ENCODE measurements at regions not wholly inside any gene's neighbourhood (a gene's known extent, or its start where the extent isn't known, plus 50 kb on each side); places are given as distances from the start of the nearest gene placed in this dataset.

DNA sequence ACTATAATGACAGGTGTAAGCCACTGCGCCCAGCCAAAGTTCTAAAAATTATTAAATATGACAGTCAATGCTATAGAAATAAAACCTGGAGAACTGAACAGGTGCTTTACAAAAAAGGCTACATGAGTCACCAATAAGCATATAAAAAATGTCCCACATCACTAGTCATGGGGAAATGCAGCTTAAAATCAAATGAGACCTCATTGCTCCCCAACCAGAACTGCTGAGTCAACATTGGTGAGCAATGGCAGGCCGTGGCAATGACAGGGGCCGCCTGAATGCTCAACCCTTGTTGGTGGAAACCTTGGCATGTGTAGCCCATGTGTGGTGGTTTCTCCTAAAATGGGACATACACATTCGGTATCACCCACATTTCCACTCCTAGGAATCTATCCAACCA, 352.3 kb upstream of the KLF6 start:
- peaks cover 16% of the 10 kb centered on the region for H3K9me3 Mint-ChIP-seq
- H3K27me3 Mint-ChIP-seq: no peaks in the 10 kb centered on the region
- H3K36me3 Mint-ChIP-seq (ENCODE audit: low read depth): no peaks in the 10 kb centered on the region
- H3K4me3 Mint-ChIP-seq: no peak overlapping the region
- no peak overlapping the region for H3K27ac Mint-ChIP-seq
- ATAC-seq (replicated peaks): no peak
- H3K4me1 Mint-ChIP-seq: peaks cover 16% of the 10 kb centered on the region

GRCh38 chr10:4136121-4136520, 351.1 kb upstream of the KLF6 start:
- Mint-ChIP-seq H3K27ac (peak overlapping the region; percentile 46), H3K4me1 (peaks cover 16% of the 10 kb centered on the region), H3K4me3 (peak overlapping the region; percentile 35), H3K36me3 (ENCODE audit: low read depth) (no peaks in the 10 kb centered on the region), H3K27me3 (no peaks in the 10 kb centered on the region), H3K9me3 (peaks cover 10% of the 10 kb centered on the region)
- ATAC-seq (replicated peaks): peak; percentile 66

DNA sequence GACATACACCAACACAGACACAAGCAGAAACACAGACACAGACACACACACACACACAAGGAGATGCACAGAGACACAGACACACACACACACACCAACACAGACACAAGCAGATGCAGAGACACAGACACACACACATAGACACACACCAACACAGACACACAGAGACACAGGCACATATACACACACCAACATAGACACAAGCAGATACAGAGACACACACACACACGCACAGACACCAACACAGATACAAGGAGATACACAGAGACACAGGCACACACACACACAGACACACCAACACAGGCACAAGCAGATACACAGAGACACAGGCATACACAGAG, 347.2 kb upstream of the KLF6 start:
- H3K4me1 Mint-ChIP-seq: peaks cover 31% of the 10 kb centered on the region
- no peaks in the 10 kb centered on the region for H3K27me3 Mint-ChIP-seq
- ATAC-seq (replicated peaks): no peak
- no peak overlapping the region for H3K27ac Mint-ChIP-seq
- no peaks in the 10 kb centered on the region for H3K9me3 Mint-ChIP-seq
- H3K36me3 Mint-ChIP-seq (ENCODE audit: low read depth): no peaks in the 10 kb centered on the region
- H3K4me3 Mint-ChIP-seq: no peak overlapping the region

GRCh38 chr10:4131407-4132215, 346.6 kb upstream of the KLF6 start:
- H3K27ac Mint-ChIP-seq: no peak overlapping the region
- peak; percentile 74 for ATAC-seq (replicated peaks)
- H3K4me3 Mint-ChIP-seq: no peak overlapping the region
- H3K36me3 Mint-ChIP-seq (ENCODE audit: low read depth): no peaks in the 10 kb centered on the region
- no peaks in the 10 kb centered on the region for H3K9me3 Mint-ChIP-seq
- no peaks in the 10 kb centered on the region for H3K27me3 Mint-ChIP-seq
- peaks cover 31% of the 10 kb centered on the region for H3K4me1 Mint-ChIP-seq

DNA sequence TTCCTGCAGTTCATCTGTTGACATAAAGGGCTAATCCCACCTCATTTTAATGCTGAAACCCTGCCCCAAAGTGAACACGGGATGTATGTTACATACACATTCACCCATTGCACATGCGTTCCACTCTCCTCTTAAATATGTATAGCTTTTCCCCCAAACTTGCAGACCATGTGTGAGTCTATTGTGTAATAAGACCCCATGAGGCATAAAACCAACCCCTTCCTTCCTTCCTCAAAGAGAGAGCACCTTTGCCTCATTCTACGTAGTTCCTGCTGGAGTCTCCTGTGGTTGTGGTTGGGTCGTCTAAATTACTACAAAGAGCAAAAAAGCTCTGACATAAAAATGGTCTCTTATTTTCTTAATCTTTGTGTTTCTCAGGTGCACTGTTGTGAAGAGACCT, 345.7 kb upstream of the KLF6 start:
- Mint-ChIP-seq H3K4me3 (no peak overlapping the region), H3K9me3 (no peaks in the 10 kb centered on the region), H3K36me3 (ENCODE audit: low read depth) (no peaks in the 10 kb centered on the region), H3K27ac (no peak overlapping the region), H3K27me3 (no peaks in the 10 kb centered on the region), H3K4me1 (peaks cover 27% of the 10 kb centered on the region)
- no peak for ATAC-seq (replicated peaks)

- H3K9me3 Mint-ChIP-seq: no peaks in the 10 kb centered on the region
- H3K4me3 Mint-ChIP-seq: no peak overlapping the region
- ATAC-seq (replicated peaks): no peak
- H3K36me3 Mint-ChIP-seq (ENCODE audit: low read depth): no peaks in the 10 kb centered on the region
- no peak overlapping the region for H3K27ac Mint-ChIP-seq
- H3K27me3 Mint-ChIP-seq: no peaks in the 10 kb centered on the region
- peaks cover 20% of the 10 kb centered on the region for H3K4me1 Mint-ChIP-seq
These were observed 345.0 kb upstream of the KLF6 start for GRCh38 chr10:4129866-4130477.

- Mint-ChIP-seq H3K4me1 (peaks cover 15% of the 10 kb centered on the region), H3K27me3 (no peaks in the 10 kb centered on the region), H3K27ac (peak overlapping the region; percentile 57), H3K36me3 (ENCODE audit: low read depth) (no peaks in the 10 kb centered on the region), H3K9me3 (no peaks in the 10 kb centered on the region), H3K4me3 (peak overlapping the region; percentile 52)
- peak; percentile 68 for ATAC-seq (replicated peaks)
These were observed 342.7 kb upstream of the KLF6 start for GRCh38 chr10:4127518-4128315.

DNA sequence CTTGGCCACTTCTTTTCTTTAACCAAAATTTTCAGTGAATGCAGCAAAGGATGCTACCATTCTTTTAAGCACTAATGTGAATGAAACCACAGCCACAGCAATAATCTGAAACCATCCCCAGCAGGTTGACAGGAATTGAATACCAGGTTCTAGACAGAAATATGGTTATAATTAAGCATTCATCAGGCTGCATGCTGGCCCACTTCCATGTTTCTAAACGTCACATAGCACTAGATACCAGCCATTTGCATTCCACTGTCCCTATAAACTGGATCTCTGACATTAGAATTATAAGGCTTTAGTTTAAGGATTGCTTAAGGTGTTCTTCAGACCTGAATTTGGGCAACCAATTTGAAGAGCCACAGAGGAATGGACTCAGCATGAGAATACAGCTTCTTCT, 340.8 kb upstream of the KLF6 start:
- H3K4me3 Mint-ChIP-seq: no peak overlapping the region
- no peaks in the 10 kb centered on the region for H3K27me3 Mint-ChIP-seq
- no peak for ATAC-seq (replicated peaks)
- peaks cover 20% of the 10 kb centered on the region for H3K4me1 Mint-ChIP-seq
- H3K9me3 Mint-ChIP-seq: no peaks in the 10 kb centered on the region
- no peaks in the 10 kb centered on the region for H3K36me3 Mint-ChIP-seq (ENCODE audit: low read depth)
- H3K27ac Mint-ChIP-seq: no peak overlapping the region

- peak overlapping the region; percentile 62 for H3K27ac Mint-ChIP-seq
- H3K4me3 Mint-ChIP-seq: peak overlapping the region; percentile 72
These were observed 336.7 kb upstream of the KLF6 start for GRCh38 chr10:4121502-4122380.

GRCh38 chr10:4120096-4120853, 335.3 kb upstream of the KLF6 start:
- H3K4me1 Mint-ChIP-seq: peaks cover 11% of the 10 kb centered on the region
- peak; percentile 65 for ATAC-seq (replicated peaks)
- H3K4me3 Mint-ChIP-seq: no peak overlapping the region
- no peak overlapping the region for H3K27ac Mint-ChIP-seq
- H3K27me3 Mint-ChIP-seq: no peaks in the 10 kb centered on the region
- H3K36me3 Mint-ChIP-seq (ENCODE audit: low read depth): no peaks in the 10 kb centered on the region
- H3K9me3 Mint-ChIP-seq: peaks cover 4% of the 10 kb centered on the region

More at GRCh38 chr10:4121502-4122380, 336.7 kb upstream of the KLF6 start:
- peak; percentile 82 for ATAC-seq (replicated peaks)
- peaks cover 2% of the 10 kb centered on the region for H3K9me3 Mint-ChIP-seq
- no peaks in the 10 kb centered on the region for H3K36me3 Mint-ChIP-seq (ENCODE audit: low read depth)
- H3K27me3 Mint-ChIP-seq: no peaks in the 10 kb centered on the region
- H3K4me1 Mint-ChIP-seq: peaks cover 11% of the 10 kb centered on the region

DNA sequence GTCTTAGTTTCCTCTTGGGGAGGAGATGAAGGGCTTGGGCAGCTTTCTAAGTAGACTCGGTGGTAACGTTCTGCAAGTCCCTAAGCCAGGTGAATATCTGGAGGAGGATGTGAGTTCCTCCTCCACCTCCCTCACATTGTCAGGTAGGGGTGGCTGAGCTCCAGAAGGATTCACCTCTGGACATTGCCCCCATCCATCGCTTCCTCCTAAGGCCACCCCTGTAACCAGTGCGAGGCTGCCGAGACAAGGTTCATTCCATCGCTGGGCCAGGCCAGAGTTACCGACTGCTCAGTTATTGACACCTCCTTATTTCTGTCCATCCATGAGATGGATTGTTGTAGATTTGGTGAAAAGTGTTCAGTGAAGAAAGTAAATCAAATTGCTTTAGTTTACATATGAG, 334.1 kb upstream of the KLF6 start:
- Mint-ChIP-seq H3K27ac (no peak overlapping the region), H3K36me3 (ENCODE audit: low read depth) (no peaks in the 10 kb centered on the region), H3K4me1 (peaks cover 11% of the 10 kb centered on the region), H3K4me3 (no peak overlapping the region), H3K27me3 (no peaks in the 10 kb centered on the region), H3K9me3 (peaks cover 4% of the 10 kb centered on the region)
- no peak for ATAC-seq (replicated peaks)

- Mint-ChIP-seq H3K4me3 (no peak overlapping the region), H3K9me3 (peaks cover 4% of the 10 kb centered on the region), H3K4me1 (peaks cover 11% of the 10 kb centered on the region), H3K27me3 (no peaks in the 10 kb centered on the region), H3K36me3 (ENCODE audit: low read depth) (no peaks in the 10 kb centered on the region), H3K27ac (no peak overlapping the region)
- ATAC-seq (replicated peaks): no peak
These were observed 332.6 kb upstream of the KLF6 start for GRCh38 chr10:4117604-4118003.

GRCh38 chr10:4111643-4112042, 326.6 kb upstream of the KLF6 start:
- Mint-ChIP-seq H3K27me3 (no peaks in the 10 kb centered on the region), H3K9me3 (peaks cover 1% of the 10 kb centered on the region)

More at GRCh38 chr10:4111643-4112042, 326.6 kb upstream of the KLF6 start:
- no peak overlapping the region for H3K4me3 Mint-ChIP-seq
- H3K27ac Mint-ChIP-seq: no peak overlapping the region
- ATAC-seq (replicated peaks): no peak
- no peaks in the 10 kb centered on the region for H3K36me3 Mint-ChIP-seq (ENCODE audit: low read depth)
- no peaks in the 10 kb centered on the region for H3K4me1 Mint-ChIP-seq

Data from activated T-helper 17 cell treated with anti-CD3 and anti-CD28 coated beads, Interleukin-2, amount 50 U/mL, for 72 hours (primary cell).